ENCODE measurements at regions not wholly inside any gene's neighbourhood (a gene's known extent, or its start where the extent isn't known, plus 50 kb on each side); places are given as distances from the start of the nearest gene placed in this dataset.

DNA sequence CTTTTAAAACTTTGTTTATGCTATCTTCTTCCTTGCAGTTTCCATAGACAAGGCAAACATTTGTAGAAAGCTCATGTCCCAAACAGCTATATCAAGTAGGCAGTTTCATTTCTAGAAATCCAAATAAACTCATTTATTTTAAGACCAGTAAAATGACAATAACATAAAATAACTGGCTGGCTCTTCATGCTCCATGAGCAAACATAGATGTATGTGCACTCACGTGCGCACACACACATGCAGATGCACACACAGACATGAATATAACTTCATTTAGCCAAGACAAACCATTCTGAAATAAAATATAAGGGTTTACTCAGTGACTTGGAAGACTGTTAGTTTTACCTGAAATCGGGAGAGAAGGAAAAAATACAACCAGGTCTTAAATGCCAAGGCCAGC is 176.5 kb upstream of the GAS1 start:
- TF ChIP-seq EZH2 (IDR thresholded peaks at IDR 0.05; ENCODE audit: insufficient read depth, poor library complexity, severe bottlenecking) (no peak), EZH2phosphoT487 (IDR thresholded peaks at IDR 0.05; ENCODE audit: insufficient read depth, low read depth) (no peak)
